ENCODE measurements at regions not wholly inside any gene's neighbourhood (a gene's known extent, or its start where the extent isn't known, plus 50 kb on each side); places are given as distances from the start of the nearest gene placed in this dataset.

DNA sequence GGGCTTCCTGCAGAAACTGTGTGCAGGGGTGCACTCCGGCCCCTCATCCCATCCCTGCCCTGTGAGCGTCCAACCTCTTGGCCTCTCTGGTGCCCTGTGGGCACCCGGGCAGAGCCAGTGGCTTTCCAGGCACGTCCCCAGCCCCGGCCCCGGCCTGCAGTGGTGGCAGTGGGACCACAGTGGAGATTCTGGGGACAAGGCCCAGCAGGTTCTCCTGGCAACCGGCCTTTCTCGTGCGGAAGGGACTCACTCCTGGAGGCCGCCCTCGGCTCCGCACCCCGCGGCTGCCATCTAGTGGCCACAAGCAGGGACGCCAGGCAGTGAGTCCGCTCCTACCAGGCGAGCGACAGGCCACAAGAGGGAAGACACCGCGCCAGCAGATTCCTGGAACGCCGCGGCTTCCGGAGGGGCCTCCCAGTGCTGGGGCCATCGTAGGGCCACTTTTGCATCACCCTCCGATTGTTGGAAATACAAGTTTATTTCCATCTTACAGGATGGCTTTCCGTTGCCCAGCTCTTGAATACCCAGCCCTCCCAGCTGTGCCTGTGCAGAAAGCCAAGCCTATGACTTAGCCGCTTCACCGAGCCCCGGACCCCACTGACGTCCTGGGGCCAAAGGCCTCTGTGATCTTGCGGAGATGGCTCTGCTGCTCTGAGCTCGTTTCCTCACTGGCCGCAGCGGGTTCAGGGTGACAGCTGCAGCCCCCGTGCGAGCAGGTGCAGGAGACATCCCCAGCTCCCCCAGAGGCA, 357.3 kb downstream of the CTTN start:
- Mint-ChIP-seq H3K4me1 (no peaks in the 10 kb centered on the region), H3K27ac (peak overlapping the region; percentile 22), H3K27me3 (peaks cover 23 to 33% of the 10 kb centered on the region in 2 donors), H3K9me3 (peaks cover 7 to 9% of the 10 kb centered on the region in 2 donors), H3K36me3 (peaks cover 0 to under 1% of the 10 kb centered on the region in 2 donors), H3K4me3 (no peak overlapping the region)
- ATAC-seq (replicated peaks) (peak; percentile 97 to 98), DNase-seq (peak; percentile 49)

DNA sequence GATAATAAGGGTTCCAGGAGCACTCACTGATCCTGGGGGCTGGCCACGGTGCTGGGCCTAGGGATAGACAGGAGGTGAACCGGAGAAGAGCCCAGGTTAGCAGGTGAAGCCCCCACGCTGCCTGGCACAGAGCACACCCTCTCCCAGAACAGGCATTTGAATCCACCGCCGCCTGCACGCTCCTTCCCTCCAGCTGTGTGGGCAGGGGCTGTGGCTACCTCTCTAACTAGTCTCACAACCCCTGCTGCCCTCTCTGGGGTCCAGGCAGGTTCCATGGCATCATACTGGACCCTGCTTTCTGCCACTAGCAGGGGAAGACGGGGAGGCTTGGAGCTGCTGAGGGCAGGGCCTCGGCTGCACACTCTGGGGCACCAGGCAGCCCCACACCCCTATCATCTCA, 358.0 kb downstream of the CTTN start:
- peaks cover 7% of the 10 kb centered on the region in 2 donors for H3K9me3 Mint-ChIP-seq
- DNase-seq (no peak), ATAC-seq (replicated peaks) (no peak)
- H3K4me1 Mint-ChIP-seq, result no peaks in the 10 kb centered on the region
- H3K27ac Mint-ChIP-seq, result no peak overlapping the region
- H3K36me3 Mint-ChIP-seq, result peaks cover 0 to 6% of the 10 kb centered on the region in 2 donors
- H3K27me3 Mint-ChIP-seq, result peaks cover 23 to 37% of the 10 kb centered on the region in 2 donors
- no peak overlapping the region for H3K4me3 Mint-ChIP-seq

GRCh38 chr11:70756756-70757155, 358.4 kb downstream of the CTTN start:
- no peak overlapping the region for H3K27ac Mint-ChIP-seq
- H3K36me3 Mint-ChIP-seq, result peaks cover 0 to 6% of the 10 kb centered on the region in 2 donors
- H3K27me3 Mint-ChIP-seq, result peaks cover 23 to 37% of the 10 kb centered on the region in 2 donors
- DNase-seq (no peak), ATAC-seq (replicated peaks) (no peak)
- H3K4me3 Mint-ChIP-seq, result no peak overlapping the region
- H3K9me3 Mint-ChIP-seq, result peaks cover 7% of the 10 kb centered on the region in 2 donors
- H3K4me1 Mint-ChIP-seq, result no peaks in the 10 kb centered on the region

GRCh38 chr11:70757241-70757640, 358.9 kb downstream of the CTTN start:
- H3K4me3 Mint-ChIP-seq, result no peak overlapping the region
- peaks cover 7% of the 10 kb centered on the region in 2 donors for H3K9me3 Mint-ChIP-seq
- H3K4me1 Mint-ChIP-seq, result no peaks in the 10 kb centered on the region
- H3K36me3 Mint-ChIP-seq, result peaks cover 2 to 6% of the 10 kb centered on the region in 2 donors
- H3K27ac Mint-ChIP-seq, result no peak overlapping the region
- DNase-seq (no peak), ATAC-seq (replicated peaks) (no peak)
- H3K27me3 Mint-ChIP-seq, result peaks cover 23 to 38% of the 10 kb centered on the region in 2 donors

GRCh38 chr11:70758206-70758605, 359.9 kb downstream of the CTTN start:
- no peak for DNase-seq

DNA sequence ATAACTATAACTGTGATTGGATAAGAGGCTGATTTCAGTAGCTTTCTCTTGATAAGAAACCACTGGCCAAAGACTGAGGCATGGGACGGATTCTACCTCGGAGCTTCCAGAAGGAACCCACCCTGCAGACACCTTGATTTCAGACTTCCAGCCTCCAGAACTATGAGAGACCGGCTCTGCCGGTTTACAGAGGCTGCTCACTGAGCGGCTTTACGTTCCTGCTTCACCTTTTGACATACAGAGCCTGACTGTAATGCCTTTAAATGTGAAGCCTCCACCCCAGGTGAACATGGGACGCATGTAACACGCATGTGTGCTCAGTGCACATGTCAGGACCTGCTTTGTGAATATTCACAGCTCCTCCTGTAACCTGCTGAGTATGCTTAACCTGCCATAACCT, 361.5 kb downstream of the CTTN start:
- peaks cover 11 to 14% of the 10 kb centered on the region in 2 donors for H3K9me3 Mint-ChIP-seq
- no peak overlapping the region for H3K4me3 Mint-ChIP-seq

More at GRCh38 chr11:70758206-70758605, 359.9 kb downstream of the CTTN start:
- Mint-ChIP-seq H3K27me3 (peaks cover 23 to 48% of the 10 kb centered on the region in 2 donors), H3K4me3 (no peak overlapping the region), H3K4me1 (no peaks in the 10 kb centered on the region), H3K27ac (no peak overlapping the region), H3K9me3 (peaks cover 7% of the 10 kb centered on the region in 2 donors), H3K36me3 (peaks cover 2 to 6% of the 10 kb centered on the region in 2 donors)
- no peak for ATAC-seq (replicated peaks)

DNA sequence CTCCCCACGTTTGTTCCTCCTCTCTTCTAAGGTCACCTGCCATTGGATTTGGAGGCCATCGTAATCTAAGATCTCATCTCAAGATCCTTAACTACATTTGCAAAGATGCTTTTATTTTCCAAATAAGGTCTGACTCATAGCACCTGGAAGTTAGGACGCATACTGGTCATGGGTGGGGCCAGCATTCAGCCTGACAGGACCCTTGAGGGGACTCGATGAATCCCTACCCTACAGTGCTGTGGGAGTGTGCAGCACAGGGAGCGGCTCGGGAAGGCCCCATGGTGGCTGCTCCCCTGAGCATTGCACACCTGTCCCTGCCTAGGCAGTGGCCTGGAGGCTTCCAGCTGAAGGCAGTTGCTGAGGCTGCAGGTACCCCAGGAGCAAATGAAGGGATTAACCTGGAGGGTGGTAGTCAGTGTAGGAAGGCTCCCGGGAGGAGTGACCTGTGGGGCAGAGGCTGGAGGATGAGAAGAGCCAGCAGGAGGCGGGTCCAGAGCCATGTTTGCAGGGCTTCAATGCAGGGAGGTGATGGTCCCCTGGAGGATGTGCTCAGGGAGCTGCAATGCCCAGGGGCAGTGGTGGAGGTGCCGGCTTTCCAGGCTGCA, 362.2 kb downstream of the CTTN start:
- Mint-ChIP-seq H3K27ac (no peak overlapping the region), H3K9me3 (peaks cover 11 to 14% of the 10 kb centered on the region in 2 donors), H3K36me3 (peaks cover 2 to 6% of the 10 kb centered on the region in 2 donors), H3K4me3 (no peak overlapping the region), H3K4me1 (no peaks in the 10 kb centered on the region), H3K27me3 (peaks cover 25 to 42% of the 10 kb centered on the region in 2 donors)
- ATAC-seq (replicated peaks) (no peak), DNase-seq (no peak)

More for the DNA sequence above, 361.5 kb downstream of the CTTN start:
- Mint-ChIP-seq H3K27ac (no peak overlapping the region), H3K36me3 (peaks cover 2 to 6% of the 10 kb centered on the region in 2 donors), H3K4me1 (no peaks in the 10 kb centered on the region), H3K27me3 (peaks cover 22 to 46% of the 10 kb centered on the region in 2 donors)
- ATAC-seq (replicated peaks) (no peak), DNase-seq (no peak)

DNA sequence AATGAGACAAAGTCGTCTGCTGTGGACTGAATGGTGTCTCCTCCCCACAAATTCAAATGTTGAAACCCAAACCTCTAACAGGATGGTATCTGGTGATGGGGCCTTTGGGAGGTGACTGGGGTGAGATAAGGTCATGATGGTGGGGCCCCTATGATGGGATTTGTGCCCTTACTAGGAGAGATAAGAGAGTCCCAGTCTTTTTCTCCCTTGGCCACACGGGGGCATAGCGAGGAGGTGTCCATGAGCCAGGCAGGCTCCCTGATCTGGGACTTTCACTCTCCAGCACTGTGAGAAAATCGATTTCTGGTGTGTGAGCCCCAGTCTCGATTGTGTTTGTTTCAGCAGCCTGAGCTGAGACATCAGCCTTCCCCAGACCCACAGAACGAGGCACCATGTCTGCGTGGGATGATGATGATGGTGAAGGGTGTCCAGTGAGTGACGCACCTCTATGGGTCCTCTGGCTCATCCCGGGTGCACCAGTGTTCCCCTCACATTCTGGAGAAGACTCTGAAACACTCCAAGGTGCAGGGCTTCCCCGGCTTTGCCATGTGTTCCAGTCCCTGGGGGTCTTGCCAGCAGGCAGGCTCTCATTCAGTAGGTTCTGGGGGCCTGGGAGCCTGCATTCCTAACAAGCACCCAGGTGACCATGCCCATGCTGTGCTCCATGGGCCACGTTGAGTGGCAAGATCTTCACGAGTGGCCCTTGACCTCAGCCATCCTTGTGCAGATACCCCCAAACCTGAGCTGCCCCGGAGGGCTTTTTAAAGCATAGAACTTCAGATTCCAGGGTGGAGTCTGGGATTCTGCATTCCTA, 363.0 kb downstream of the CTTN start:
- H3K27ac Mint-ChIP-seq, result no peak overlapping the region
- ATAC-seq (replicated peaks) (no peak), DNase-seq (no peak)
- peaks cover 16 to 21% of the 10 kb centered on the region in 2 donors for H3K9me3 Mint-ChIP-seq
- H3K36me3 Mint-ChIP-seq, result peaks cover 2 to 6% of the 10 kb centered on the region in 2 donors
- peaks cover 23 to 36% of the 10 kb centered on the region in 2 donors for H3K27me3 Mint-ChIP-seq
- H3K4me1 Mint-ChIP-seq, result no peaks in the 10 kb centered on the region
- H3K4me3 Mint-ChIP-seq, result no peak overlapping the region

GRCh38 chr11:70761908-70762337, 363.6 kb downstream of the CTTN start:
- H3K36me3 Mint-ChIP-seq, result peaks cover 2 to 6% of the 10 kb centered on the region in 2 donors
- ATAC-seq (replicated peaks), result no peak
- peaks cover 16 to 21% of the 10 kb centered on the region in 2 donors for H3K9me3 Mint-ChIP-seq
- no peak for DNase-seq
- H3K4me1 Mint-ChIP-seq, result no peaks in the 10 kb centered on the region
- no peak overlapping the region for H3K27ac Mint-ChIP-seq
- peaks cover 22 to 32% of the 10 kb centered on the region in 2 donors for H3K27me3 Mint-ChIP-seq
- no peak overlapping the region for H3K4me3 Mint-ChIP-seq

- H3K27me3 Mint-ChIP-seq, result peaks cover 28 to 35% of the 10 kb centered on the region in 2 donors
- no peak overlapping the region for H3K4me3 Mint-ChIP-seq
- no peaks in the 10 kb centered on the region for H3K4me1 Mint-ChIP-seq
- H3K36me3 Mint-ChIP-seq, result peaks cover 2 to 6% of the 10 kb centered on the region in 2 donors
- peaks cover 21% of the 10 kb centered on the region in 2 donors for H3K9me3 Mint-ChIP-seq
- DNase-seq, result no peak
- H3K27ac Mint-ChIP-seq, result no peak overlapping the region
- ATAC-seq (replicated peaks), result no peak
Measured at GRCh38 chr11:70762810-70763209, 364.5 kb downstream of the CTTN start.

DNA sequence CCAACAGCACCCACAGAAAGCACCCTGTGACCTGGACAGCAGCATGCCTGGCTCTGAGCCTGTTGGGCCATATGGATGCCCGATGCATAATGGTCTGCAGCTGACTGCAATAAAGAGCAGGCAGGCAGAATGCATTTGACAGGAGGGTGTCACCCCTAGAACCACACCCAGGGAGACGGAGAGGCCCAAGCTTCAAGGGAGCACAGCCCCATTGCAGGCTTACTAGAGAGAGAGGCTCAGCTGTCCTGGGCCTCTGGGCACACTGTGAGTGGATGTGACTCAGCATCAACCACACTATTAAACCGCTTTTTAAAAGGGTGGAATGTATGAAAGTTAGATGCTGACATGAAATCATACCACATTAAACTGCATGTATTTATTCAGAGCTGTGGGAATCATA, 365.3 kb downstream of the CTTN start:
- H3K9me3 Mint-ChIP-seq, result peaks cover 21% of the 10 kb centered on the region in 2 donors
- H3K4me3 Mint-ChIP-seq, result no peak overlapping the region
- DNase-seq, result no peak
- H3K36me3 Mint-ChIP-seq, result peaks cover 2 to 6% of the 10 kb centered on the region in 2 donors
- H3K27ac Mint-ChIP-seq, result no peak overlapping the region
- ATAC-seq (replicated peaks), result no peak
- peaks cover 26 to 35% of the 10 kb centered on the region in 2 donors for H3K27me3 Mint-ChIP-seq
- H3K4me1 Mint-ChIP-seq, result no peaks in the 10 kb centered on the region

- ATAC-seq (replicated peaks) (no peak), DNase-seq (no peak)
- Mint-ChIP-seq H3K27ac (no peak overlapping the region), H3K4me1 (no peaks in the 10 kb centered on the region), H3K27me3 (peaks cover 22 to 35% of the 10 kb centered on the region in 2 donors), H3K4me3 (no peak overlapping the region), H3K36me3 (peaks cover 2 to 6% of the 10 kb centered on the region in 2 donors), H3K9me3 (peaks cover 21% of the 10 kb centered on the region in 2 donors)
Measured at GRCh38 chr11:70764356-70764905, 366.1 kb downstream of the CTTN start.

GRCh38 chr11:70766901-70767300, 368.6 kb downstream of the CTTN start:
- H3K27ac Mint-ChIP-seq, result no peak overlapping the region
- H3K4me3 Mint-ChIP-seq, result no peak overlapping the region
- no peak for DNase-seq
- H3K27me3 Mint-ChIP-seq, result peaks cover 22 to 28% of the 10 kb centered on the region in 2 donors
- H3K9me3 Mint-ChIP-seq, result peaks cover 14% of the 10 kb centered on the region in 2 donors
- H3K4me1 Mint-ChIP-seq, result no peaks in the 10 kb centered on the region
- ATAC-seq (replicated peaks), result no peak
- peaks cover 0 to 2% of the 10 kb centered on the region in 2 donors for H3K36me3 Mint-ChIP-seq

All from stimulated activated naive B cell treated with anti-CD40 and anti-IgM and Interleukin-4, amounts not matched to agents 10 μg/mL and 1 μg/mL and 100 μg/mL, for 72 hours (primary cell).